ENCODE measurements at regions not wholly inside any gene's neighbourhood (a gene's known extent, or its start where the extent isn't known, plus 50 kb on each side); places are given as distances from the start of the nearest gene placed in this dataset.

GRCh38 chr5:2912741-2913140 is 161.3 kb upstream of the IRX2 start:
- DNase-seq (ENCODE audit: low read depth), result no peak

GRCh38 chr5:2910401-2911175 is 159.1 kb upstream of the IRX2 start:
- no peak for DNase-seq (ENCODE audit: low read depth)

GRCh38 chr5:2909035-2909434 is 157.6 kb upstream of the IRX2 start:
- no peak for DNase-seq (ENCODE audit: low read depth)

GRCh38 chr5:2908086-2908485 is 156.6 kb upstream of the IRX2 start:
- DNase-seq (ENCODE audit: low read depth), result no peak

DNA sequence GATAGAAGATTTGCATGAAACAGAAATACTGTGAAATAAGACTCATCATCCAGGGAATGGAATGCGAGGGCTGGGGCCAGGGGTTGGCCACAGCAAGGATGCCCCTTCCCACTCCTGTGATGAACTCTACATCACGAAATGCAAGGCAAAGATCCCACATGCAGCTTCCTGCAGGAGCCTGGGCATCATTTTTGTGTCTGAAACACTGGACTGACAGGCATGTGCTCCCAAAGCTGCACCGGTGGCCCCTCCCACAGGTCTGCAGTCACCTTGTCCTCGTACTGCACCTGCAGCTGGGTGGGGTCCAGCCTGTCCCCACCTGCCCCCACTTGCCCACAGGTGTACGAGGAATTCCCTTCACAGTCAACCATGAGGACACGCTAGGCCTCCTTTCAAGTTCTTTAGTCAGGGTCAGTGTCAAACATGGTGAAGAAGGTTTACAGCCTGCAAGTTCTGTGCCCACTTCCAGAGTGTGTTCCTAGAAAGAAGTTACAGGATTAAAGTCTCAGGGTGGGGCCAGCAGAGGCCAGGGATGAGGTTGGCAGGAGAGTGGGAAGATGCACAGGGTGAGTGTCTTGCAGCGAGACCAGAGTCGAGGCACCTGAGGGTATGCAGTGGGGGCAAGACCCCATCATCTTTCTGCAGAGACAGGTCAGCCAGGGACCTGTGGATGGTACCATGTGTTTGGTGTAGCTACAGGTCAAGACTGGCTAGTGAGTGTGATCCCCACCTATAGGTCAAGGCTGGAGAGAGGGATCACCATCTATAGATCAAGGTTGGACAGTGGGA is 155.0 kb upstream of the IRX2 start:
- DNase-seq (ENCODE audit: low read depth), result no peak

DNA sequence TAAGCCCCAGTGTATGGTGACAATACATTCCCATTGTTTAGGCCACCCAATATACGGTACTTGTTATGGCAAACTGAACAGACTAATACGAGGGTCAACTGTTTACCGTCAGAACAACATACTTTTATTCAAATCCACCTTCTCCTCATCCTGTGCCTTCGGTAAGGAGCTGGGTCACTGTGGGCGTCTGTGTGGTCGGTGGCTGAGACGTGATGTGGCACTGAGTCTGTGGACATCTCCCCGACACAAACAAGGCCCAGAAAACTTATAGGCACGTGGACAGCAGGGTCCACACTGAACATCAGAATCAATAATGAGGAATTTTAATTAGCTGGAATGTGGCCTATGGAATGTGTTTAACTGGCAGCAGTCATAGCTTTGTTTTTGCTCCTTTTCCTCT is 154.3 kb upstream of the IRX2 start:
- no peak for DNase-seq (ENCODE audit: low read depth)

DNA sequence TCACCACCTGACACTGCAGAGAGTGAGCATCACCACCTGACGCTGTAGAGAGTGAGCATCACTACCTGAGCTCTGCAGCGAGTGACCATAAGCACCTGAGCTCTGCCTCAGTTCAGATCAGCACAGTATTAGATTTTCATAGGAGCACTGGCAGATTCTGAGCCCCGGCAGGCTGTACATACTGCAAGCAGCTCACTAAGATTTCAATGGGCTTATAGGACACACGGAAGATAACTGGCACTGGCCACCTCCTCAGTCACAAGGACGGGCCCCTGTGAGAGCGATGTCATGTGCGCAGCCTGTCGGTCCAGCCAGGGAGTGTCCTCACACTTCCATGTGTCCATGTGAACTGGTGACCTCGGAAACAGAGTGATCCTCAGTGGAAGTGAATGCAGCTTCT is 153.5 kb upstream of the IRX2 start:
- DNase-seq (ENCODE audit: low read depth), result no peak

- DNase-seq (ENCODE audit: low read depth), result no peak
Measured at GRCh38 chr5:2904399-2904798, 152.9 kb upstream of the IRX2 start.

GRCh38 chr5:2903451-2904395 is 152.2 kb upstream of the IRX2 start:
- DNase-seq (ENCODE audit: low read depth), result no peak

DNA sequence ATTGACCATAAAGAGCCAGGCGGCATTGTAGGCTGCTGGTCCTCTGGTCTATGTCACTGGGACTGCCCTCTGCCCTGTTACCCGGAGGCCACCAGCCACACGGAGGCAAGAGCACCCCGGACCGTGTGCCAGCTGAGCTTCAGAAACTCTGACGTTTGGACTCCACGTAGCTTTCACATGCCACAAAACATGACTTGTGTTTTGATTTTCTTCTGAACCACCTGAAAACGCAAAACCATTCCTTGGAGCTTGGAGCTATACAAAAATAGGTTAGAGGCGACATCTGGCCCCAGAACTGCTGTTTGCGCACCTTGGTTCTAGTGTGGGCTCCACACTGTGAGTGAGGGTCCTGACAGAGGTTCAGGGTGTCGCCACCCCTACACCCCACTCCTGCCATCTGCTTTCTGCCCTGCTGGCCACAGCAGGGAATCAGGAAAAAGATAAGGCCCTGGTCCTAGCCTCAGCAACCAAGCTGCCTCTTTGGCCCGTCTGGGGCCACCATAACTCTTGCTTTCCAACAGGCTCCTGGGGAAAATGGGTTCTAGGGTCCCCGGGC is 151.3 kb upstream of the IRX2 start:
- no peak for DNase-seq (ENCODE audit: low read depth)

- DNase-seq (ENCODE audit: low read depth), result no peak
Measured at GRCh38 chr5:2902186-2902585, 150.7 kb upstream of the IRX2 start.

DNA sequence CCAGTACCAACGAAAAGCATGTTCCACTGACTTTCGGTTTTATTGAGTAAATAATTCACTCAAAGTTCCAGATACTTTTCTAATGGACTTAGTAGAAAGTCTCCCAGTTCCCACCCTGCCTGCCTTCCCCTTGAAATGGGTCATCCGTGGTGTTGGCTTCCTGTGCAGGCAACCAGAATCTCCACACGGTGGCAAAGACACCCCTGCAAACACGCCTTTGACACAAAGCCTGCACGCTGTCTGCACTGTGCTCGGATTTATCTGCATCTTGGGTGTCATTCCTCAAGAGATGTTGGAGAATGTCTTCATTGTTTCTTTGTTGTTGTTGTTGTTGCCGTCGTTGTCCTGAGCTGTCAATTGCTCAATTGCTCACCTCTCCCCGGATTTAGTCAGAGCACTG is 150.0 kb upstream of the IRX2 start:
- no peak for DNase-seq (ENCODE audit: low read depth)

GRCh38 chr5:2901096-2901495 is 149.6 kb upstream of the IRX2 start:
- no peak for DNase-seq (ENCODE audit: low read depth)

DNA sequence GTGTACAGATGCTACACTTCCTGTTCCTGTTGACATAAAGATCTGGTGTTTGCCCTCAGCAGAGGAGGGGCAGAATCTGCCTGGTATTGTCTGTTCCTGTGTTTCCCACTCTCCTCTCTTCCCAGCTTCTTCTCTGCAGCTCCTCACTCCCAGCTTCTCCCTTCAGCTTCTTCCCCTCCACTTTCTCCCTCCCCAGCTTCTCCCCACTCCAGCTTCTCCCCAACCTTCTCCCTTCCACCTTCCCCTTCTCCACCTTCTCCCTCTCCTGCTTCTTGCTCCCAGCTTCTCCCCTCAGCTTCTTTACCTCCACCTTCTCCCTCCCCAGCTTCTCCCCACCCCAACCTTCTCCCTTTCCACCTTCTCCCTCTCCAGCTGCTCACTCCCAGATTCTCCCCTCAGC is 148.9 kb upstream of the IRX2 start:
- no peak for DNase-seq (ENCODE audit: low read depth)

GRCh38 chr5:2899311-2899710 is 147.8 kb upstream of the IRX2 start:
- no peak for DNase-seq (ENCODE audit: low read depth)

GRCh38 chr5:2898661-2899060 is 147.2 kb upstream of the IRX2 start:
- no peak for DNase-seq (ENCODE audit: low read depth)

DNA sequence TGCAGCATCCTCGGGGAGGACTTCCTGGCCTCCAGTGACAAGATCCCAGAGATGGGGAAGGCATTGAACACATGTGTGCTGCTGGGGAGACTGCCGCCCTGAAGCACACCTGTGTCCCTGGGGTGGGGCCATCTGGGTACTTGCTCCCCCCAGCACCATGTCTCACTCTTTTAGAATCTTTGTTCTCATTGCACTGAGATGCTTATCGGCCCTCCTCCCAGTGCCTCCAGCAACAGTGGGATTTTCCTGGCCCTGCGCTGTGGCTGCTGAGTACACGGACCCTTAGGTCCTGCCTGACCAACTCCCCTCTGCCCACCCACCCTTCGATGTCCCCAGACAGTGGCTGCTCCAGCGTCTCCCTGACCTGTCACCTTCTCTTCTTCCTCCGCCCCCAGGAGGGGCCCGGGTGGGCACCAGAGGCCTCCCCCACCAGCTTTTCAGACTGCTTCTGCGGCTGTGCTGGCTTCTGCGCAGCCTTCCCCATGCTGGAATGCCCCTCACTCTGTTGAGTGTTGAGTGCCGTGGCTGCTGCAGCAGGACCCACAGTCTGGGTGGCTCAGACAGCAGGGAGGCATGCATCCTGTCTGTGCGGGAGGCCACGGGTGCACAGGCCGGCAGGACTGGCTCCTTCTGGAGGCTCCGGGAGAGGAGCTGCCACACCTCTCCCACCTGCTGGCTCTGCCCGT is 145.9 kb upstream of the IRX2 start:
- no peak for DNase-seq (ENCODE audit: low read depth)

DNA sequence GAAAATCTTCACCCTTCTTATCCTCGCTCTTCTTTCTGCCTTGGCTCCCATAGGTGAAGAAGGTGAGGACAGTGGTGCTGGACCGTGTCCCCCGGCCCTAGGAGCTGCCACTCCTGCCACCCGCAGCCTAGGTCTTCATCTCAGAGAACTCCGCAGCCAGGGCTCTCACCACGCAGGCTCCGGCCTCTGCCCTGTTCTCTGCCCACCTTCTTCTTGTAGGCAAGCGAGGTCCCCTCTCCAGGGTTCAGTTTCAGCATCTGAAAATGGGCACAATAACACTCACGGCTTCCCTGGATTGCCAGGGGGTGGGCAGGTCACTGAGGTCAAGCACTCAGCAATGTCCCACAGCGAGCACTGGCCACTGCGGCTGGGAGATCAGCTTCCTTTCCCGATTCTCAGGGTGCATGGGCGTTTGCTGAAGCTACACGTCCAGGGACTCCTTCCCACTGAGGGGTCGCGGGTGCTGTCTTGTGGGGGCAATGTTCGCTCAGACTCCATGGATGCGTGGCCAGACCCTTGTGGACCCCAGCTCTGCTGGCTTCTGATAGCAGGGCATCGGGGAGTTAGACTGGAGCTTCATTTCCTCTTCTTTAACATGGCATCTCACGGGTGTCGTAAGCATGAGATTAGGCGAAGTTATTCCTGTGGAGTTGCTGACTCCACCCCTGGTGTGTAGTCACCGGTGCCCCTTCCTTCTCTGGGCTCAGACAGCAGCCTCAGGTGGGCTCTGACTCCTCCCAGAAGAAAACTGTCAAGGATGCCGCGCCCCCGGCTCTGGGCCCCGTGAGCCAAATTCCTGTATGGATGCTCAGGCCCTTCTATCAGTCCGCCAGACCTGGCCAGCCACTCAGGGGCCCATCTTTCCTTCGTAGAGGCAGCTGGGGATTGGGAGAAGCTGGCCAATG is 145.1 kb upstream of the IRX2 start:
- DNase-seq (ENCODE audit: low read depth), result no peak

- DNase-seq (ENCODE audit: low read depth), result no peak
Measured at GRCh38 chr5:2895876-2896275, 144.4 kb upstream of the IRX2 start.

- DNase-seq (ENCODE audit: low read depth), result no peak
Measured at GRCh38 chr5:2895196-2895595, 143.7 kb upstream of the IRX2 start.
